Activated T-cell treated with anti-CD3 and anti-CD28 coated beads for 1 hour (primary cell): ENCODE measurements at regions not wholly inside any gene's neighbourhood (a gene's known extent, or its start where the extent isn't known, plus 50 kb on each side); places are given as distances from the start of the nearest gene placed in this dataset.

ENCODE experiments used
- DNase-seq: peaks from one replicate; pipeline ENCODE4 v3.0.0-alpha.2; 2020; ENCODE audit warnings: low read depth

GRCh38 chr13:78426183-78426582 is 177.2 kb downstream of the POU4F1 start:
- DNase-seq, result no peak

GRCh38 chr13:78420814-78421213 is 182.5 kb downstream of the POU4F1 start:
- DNase-seq, result no peak

- DNase-seq, result no peak
Observed at GRCh38 chr13:78413887-78414553, 189.3 kb downstream of the POU4F1 start.

GRCh38 chr13:78410847-78411246 is 192.5 kb downstream of the POU4F1 start:
- DNase-seq, result no peak

GRCh38 chr13:78410164-78410563 is 193.2 kb downstream of the POU4F1 start:
- no peak for DNase-seq

- no peak for DNase-seq
Observed at GRCh38 chr13:78409172-78409571, 194.2 kb downstream of the POU4F1 start.

GRCh38 chr13:78404846-78405360 is 198.4 kb downstream of the POU4F1 start:
- no peak for DNase-seq

- no peak for DNase-seq
Observed at GRCh38 chr13:78402708-78403400, 200.5 kb downstream of the POU4F1 start.

GRCh38 chr13:78401873-78402707 is 201.3 kb downstream of the POU4F1 start:
- DNase-seq, result no peak

GRCh38 chr13:78398743-78399410 is 204.5 kb downstream of the POU4F1 start:
- no peak for DNase-seq

GRCh38 chr13:78393286-78394142 is 209.8 kb downstream of the POU4F1 start:
- DNase-seq, result no peak

GRCh38 chr13:78383899-78384298 is 219.5 kb downstream of the POU4F1 start:
- DNase-seq, result no peak

GRCh38 chr13:78383071-78383484 is 220.3 kb downstream of the POU4F1 start:
- DNase-seq, result no peak

- no peak for DNase-seq
Observed at GRCh38 chr13:78382491-78382890, 220.9 kb downstream of the POU4F1 start.

GRCh38 chr13:78376822-78377221 is 226.5 kb downstream of the POU4F1 start:
- DNase-seq, result no peak

- no peak for DNase-seq
Observed at GRCh38 chr13:78376033-78376432, 227.3 kb downstream of the POU4F1 start.

- DNase-seq, result no peak
Observed at GRCh38 chr13:78372581-78372980, 230.8 kb downstream of the POU4F1 start.

- no peak for DNase-seq
Observed at GRCh38 chr13:78370231-78370630, 233.1 kb downstream of the POU4F1 start.

GRCh38 chr13:78364711-78365110 is 238.6 kb downstream of the POU4F1 start:
- DNase-seq, result no peak

GRCh38 chr13:78341032-78341431 is 262.3 kb downstream of the POU4F1 start:
- DNase-seq, result no peak

GRCh38 chr13:78339927-78340326 is 263.4 kb downstream of the POU4F1 start:
- no peak for DNase-seq
